ENCODE measurements at regions not wholly inside any gene's neighbourhood (a gene's known extent, or its start where the extent isn't known, plus 50 kb on each side); places are given as distances from the start of the nearest gene placed in this dataset.
A peak's percentile ranks its signal among the peaks of the same experiment; 100 is the strongest.

- Histone ChIP-seq H3K9me3 (ENCODE audit: control insufficient read depth, insufficient read depth, low read length) (no peaks in the 10 kb centered on the region), H3K36me3 (ENCODE audit: control insufficient read depth, insufficient read depth, low read length) (no peaks in the 10 kb centered on the region), H3K4me3 (ENCODE audit: low read length) (no peak overlapping the region), H3K27ac (ENCODE audit: low read length) (no peak overlapping the region), H3K27me3 (ENCODE audit: control insufficient read depth, insufficient read depth, low read length) (no peaks in the 10 kb centered on the region), H3K4me1 (ENCODE audit: control insufficient read depth, insufficient read depth, low read length) (no peaks in the 10 kb centered on the region)
- DNase-seq (ENCODE audit: low read depth, low spot score), result no peak
- WGBS (ENCODE audit: insufficient coverage, insufficient read length), result no CpG with 5 or more reads among the region's 3 CpGs
Measured at GRCh38 chr2:194343167-194343566, 1313.9 kb upstream of the SLC39A10 start.

DNA sequence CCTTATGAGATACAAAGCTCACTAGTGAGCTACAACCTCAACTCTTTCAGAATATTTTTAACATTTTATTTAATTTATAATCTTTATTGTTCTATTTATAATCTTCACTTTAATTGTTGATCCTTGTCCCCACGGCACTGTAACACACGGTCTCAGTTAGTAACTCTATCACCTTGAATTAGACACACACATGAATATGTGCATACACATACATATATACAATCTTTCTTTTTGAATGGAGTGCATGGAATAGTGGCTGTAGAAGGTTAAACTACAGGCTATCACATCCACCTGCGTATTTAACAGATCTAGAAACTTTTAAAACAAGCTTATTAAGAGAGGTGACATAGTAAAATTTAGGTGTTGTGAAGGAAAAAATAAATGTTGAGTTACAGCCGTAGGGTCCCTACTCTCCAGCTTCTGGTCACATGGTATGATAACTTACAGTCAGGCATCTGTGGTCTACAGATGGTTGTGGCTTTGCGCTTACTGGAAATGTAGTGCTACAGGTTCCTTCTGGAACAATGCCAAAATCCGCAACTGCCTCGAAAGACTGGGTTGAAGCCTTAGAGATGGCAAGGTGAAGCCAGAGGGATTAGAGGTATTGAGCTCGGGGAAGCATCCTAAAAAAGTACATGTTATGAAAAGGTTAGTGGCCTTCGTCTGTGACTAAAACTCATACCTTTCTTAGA lies 1324.1 kb upstream of the SLC39A10 start:
- Histone ChIP-seq H3K27me3 (ENCODE audit: control insufficient read depth, insufficient read depth, low read length) (no peaks in the 10 kb centered on the region), H3K36me3 (ENCODE audit: control insufficient read depth, insufficient read depth, low read length) (no peaks in the 10 kb centered on the region), H3K4me1 (ENCODE audit: control insufficient read depth, insufficient read depth, low read length) (no peaks in the 10 kb centered on the region), H3K27ac (ENCODE audit: low read length) (no peak overlapping the region), H3K4me3 (ENCODE audit: low read length) (no peak overlapping the region), H3K9me3 (ENCODE audit: control insufficient read depth, insufficient read depth, low read length) (no peaks in the 10 kb centered on the region)
- no peak for DNase-seq (ENCODE audit: low read depth, low spot score)
- WGBS (ENCODE audit: insufficient coverage, insufficient read length), result 100% methylated on average over 1 of the region's 9 CpGs

- no peak for DNase-seq (ENCODE audit: low read depth, low spot score)
- Histone ChIP-seq H3K4me3 (ENCODE audit: low read length) (no peak overlapping the region), H3K27ac (ENCODE audit: low read length) (no peak overlapping the region), H3K27me3 (ENCODE audit: control insufficient read depth, insufficient read depth, low read length) (no peaks in the 10 kb centered on the region), H3K4me1 (ENCODE audit: control insufficient read depth, insufficient read depth, low read length) (no peaks in the 10 kb centered on the region), H3K9me3 (ENCODE audit: control insufficient read depth, insufficient read depth, low read length) (no peaks in the 10 kb centered on the region), H3K36me3 (ENCODE audit: control insufficient read depth, insufficient read depth, low read length) (no peaks in the 10 kb centered on the region)
- WGBS (ENCODE audit: insufficient coverage, insufficient read length), result no CpG with 5 or more reads among the region's 7 CpGs
Measured at GRCh38 chr2:194328456-194328855, 1328.6 kb upstream of the SLC39A10 start.

- no peak for DNase-seq (ENCODE audit: low read depth, low spot score)
- Histone ChIP-seq H3K27me3 (ENCODE audit: control insufficient read depth, insufficient read depth, low read length) (no peaks in the 10 kb centered on the region), H3K4me3 (ENCODE audit: low read length) (no peak overlapping the region), H3K4me1 (ENCODE audit: control insufficient read depth, insufficient read depth, low read length) (no peaks in the 10 kb centered on the region), H3K9me3 (ENCODE audit: control insufficient read depth, insufficient read depth, low read length) (no peaks in the 10 kb centered on the region), H3K27ac (ENCODE audit: low read length) (no peak overlapping the region), H3K36me3 (ENCODE audit: control insufficient read depth, insufficient read depth, low read length) (no peaks in the 10 kb centered on the region)
- no CpG with 5 or more reads among the region's 25 CpGs for WGBS (ENCODE audit: insufficient coverage, insufficient read length)
Measured at GRCh38 chr2:194327196-194327888, 1329.7 kb upstream of the SLC39A10 start.

DNA sequence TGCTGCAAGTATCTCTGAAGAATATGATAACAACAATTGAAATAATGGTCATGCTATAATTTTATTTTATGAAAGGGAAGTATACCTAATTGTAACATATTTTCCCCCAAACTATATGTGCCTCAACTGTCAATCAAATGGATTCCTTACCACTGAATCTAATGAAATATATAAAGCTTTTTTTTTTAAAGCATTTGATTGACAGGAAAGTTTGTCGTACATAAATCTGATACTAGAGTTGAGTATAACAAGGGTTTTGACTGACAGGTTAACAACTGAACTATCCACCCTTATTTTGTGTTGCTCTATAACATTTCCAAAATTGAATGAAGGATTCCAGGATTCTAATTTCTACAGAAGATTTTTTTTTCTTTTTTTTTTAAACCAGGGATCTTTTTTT lies 1333.3 kb upstream of the SLC39A10 start:
- H3K9me3 ChIP-seq (ENCODE audit: control insufficient read depth, insufficient read depth, low read length), result no peaks in the 10 kb centered on the region
- no peak overlapping the region for H3K27ac ChIP-seq (ENCODE audit: low read length)
- no peak for DNase-seq (ENCODE audit: low read depth, low spot score)
- no peaks in the 10 kb centered on the region for H3K27me3 ChIP-seq (ENCODE audit: control insufficient read depth, insufficient read depth, low read length)
- no CpG with 5 or more reads among the region's 1 CpG for WGBS (ENCODE audit: insufficient coverage, insufficient read length)
- no peaks in the 10 kb centered on the region for H3K36me3 ChIP-seq (ENCODE audit: control insufficient read depth, insufficient read depth, low read length)
- H3K4me3 ChIP-seq (ENCODE audit: low read length), result no peak overlapping the region
- no peaks in the 10 kb centered on the region; the same call in 1 of the 2 replicates for H3K4me1 ChIP-seq (ENCODE audit: control insufficient read depth, insufficient read depth, low read length)

DNA sequence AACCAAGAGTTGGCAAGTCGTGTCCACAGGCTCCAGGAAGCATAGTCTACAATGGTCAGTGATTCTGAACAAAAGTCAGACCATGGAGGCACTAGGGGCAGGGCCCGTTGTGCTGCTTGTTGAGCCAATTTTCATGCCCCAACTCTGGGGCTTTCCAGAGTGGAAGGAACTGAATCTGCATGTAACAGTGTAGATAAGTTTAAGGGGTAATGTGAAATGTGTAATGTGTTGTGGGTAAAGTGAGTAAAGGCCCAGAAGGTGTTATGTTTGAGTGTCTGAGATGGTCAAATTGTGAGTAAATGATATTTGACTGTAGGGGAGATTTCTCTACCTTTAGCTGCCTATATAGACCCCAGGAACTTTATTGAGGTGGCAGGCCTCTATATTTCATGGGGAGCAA lies 1336.5 kb upstream of the SLC39A10 start:
- no CpG with 5 or more reads among the region's 2 CpGs for WGBS (ENCODE audit: insufficient coverage, insufficient read length)

GRCh38 chr2:194319222-194319992 lies 1337.6 kb upstream of the SLC39A10 start:
- H3K27ac ChIP-seq (ENCODE audit: low read length), result no peak overlapping the region

More for the DNA sequence above, 1336.5 kb upstream of the SLC39A10 start:
- no peaks in the 10 kb centered on the region for H3K27me3 ChIP-seq (ENCODE audit: control insufficient read depth, insufficient read depth, low read length)
- no peak overlapping the region for H3K4me3 ChIP-seq (ENCODE audit: low read length)
- no peak for DNase-seq (ENCODE audit: low read depth, low spot score)
- H3K4me1 ChIP-seq (ENCODE audit: control insufficient read depth, insufficient read depth, low read length), result no peaks in the 10 kb centered on the region; the same call in 1 of the 2 replicates
- no peaks in the 10 kb centered on the region for H3K9me3 ChIP-seq (ENCODE audit: control insufficient read depth, insufficient read depth, low read length)
- H3K36me3 ChIP-seq (ENCODE audit: control insufficient read depth, insufficient read depth, low read length), result no peaks in the 10 kb centered on the region
- no peak overlapping the region for H3K27ac ChIP-seq (ENCODE audit: low read length)

GRCh38 chr2:194314042-194314441 lies 1343.0 kb upstream of the SLC39A10 start:
- no peak overlapping the region for H3K27ac ChIP-seq (ENCODE audit: low read length)
- H3K4me1 ChIP-seq (ENCODE audit: control insufficient read depth, insufficient read depth, low read length), result no peaks in the 10 kb centered on the region
- no peaks in the 10 kb centered on the region for H3K27me3 ChIP-seq (ENCODE audit: control insufficient read depth, insufficient read depth, low read length)
- H3K4me3 ChIP-seq (ENCODE audit: low read length), result no peak overlapping the region
- H3K36me3 ChIP-seq (ENCODE audit: control insufficient read depth, insufficient read depth, low read length), result no peaks in the 10 kb centered on the region
- no CpG with 5 or more reads among the region's 3 CpGs for WGBS (ENCODE audit: insufficient coverage, insufficient read length)
- DNase-seq (ENCODE audit: low read depth, low spot score), result no peak
- no peaks in the 10 kb centered on the region for H3K9me3 ChIP-seq (ENCODE audit: control insufficient read depth, insufficient read depth, low read length)

More at GRCh38 chr2:194319222-194319992, 1337.6 kb upstream of the SLC39A10 start:
- Histone ChIP-seq H3K36me3 (ENCODE audit: control insufficient read depth, insufficient read depth, low read length) (no peaks in the 10 kb centered on the region), H3K4me3 (ENCODE audit: low read length) (no peak overlapping the region), H3K9me3 (ENCODE audit: control insufficient read depth, insufficient read depth, low read length) (no peaks in the 10 kb centered on the region), H3K4me1 (ENCODE audit: control insufficient read depth, insufficient read depth, low read length) (no peaks in the 10 kb centered on the region; the same call in 1 of the 2 replicates), H3K27me3 (ENCODE audit: control insufficient read depth, insufficient read depth, low read length) (no peaks in the 10 kb centered on the region)
- no CpG with 5 or more reads among the region's 4 CpGs for WGBS (ENCODE audit: insufficient coverage, insufficient read length)
- peak; percentile 16 for DNase-seq (ENCODE audit: low read depth, low spot score)

- Histone ChIP-seq H3K9me3 (ENCODE audit: control insufficient read depth, insufficient read depth, low read length) (no peaks in the 10 kb centered on the region), H3K27ac (ENCODE audit: low read length) (no peak overlapping the region), H3K4me1 (ENCODE audit: control insufficient read depth, insufficient read depth, low read length) (no peaks in the 10 kb centered on the region), H3K36me3 (ENCODE audit: control insufficient read depth, insufficient read depth, low read length) (no peaks in the 10 kb centered on the region), H3K4me3 (ENCODE audit: low read length) (no peak overlapping the region), H3K27me3 (ENCODE audit: control insufficient read depth, insufficient read depth, low read length) (no peaks in the 10 kb centered on the region)
- DNase-seq (ENCODE audit: low read depth, low spot score), result no peak
Measured at GRCh38 chr2:194304191-194304590, 1352.8 kb upstream of the SLC39A10 start.

DNA sequence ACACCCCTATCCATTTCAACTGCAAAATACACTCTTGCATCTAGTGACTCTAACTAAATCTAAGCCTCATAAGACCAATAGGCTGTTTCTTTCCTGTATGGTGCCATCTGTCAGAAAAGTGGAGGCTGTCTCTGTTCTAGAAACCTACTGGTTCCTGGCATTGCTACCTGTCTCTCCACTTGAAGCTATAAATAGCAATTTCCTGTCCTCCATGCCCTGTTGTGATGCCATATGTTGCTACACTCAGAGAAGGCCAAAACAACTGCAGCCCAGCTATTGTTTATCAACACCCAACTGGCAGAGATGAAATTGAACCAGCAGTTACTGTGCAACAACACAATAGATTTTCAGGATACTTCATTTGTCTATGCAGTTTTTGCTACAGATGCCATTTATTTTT lies 1355.1 kb upstream of the SLC39A10 start:
- no peaks in the 10 kb centered on the region for H3K4me1 ChIP-seq (ENCODE audit: control insufficient read depth, insufficient read depth, low read length)
- H3K9me3 ChIP-seq (ENCODE audit: control insufficient read depth, insufficient read depth, low read length), result no peaks in the 10 kb centered on the region
- no peaks in the 10 kb centered on the region for H3K27me3 ChIP-seq (ENCODE audit: control insufficient read depth, insufficient read depth, low read length)
- H3K27ac ChIP-seq (ENCODE audit: low read length), result no peak overlapping the region
- H3K4me3 ChIP-seq (ENCODE audit: low read length), result no peak overlapping the region
- no peaks in the 10 kb centered on the region for H3K36me3 ChIP-seq (ENCODE audit: control insufficient read depth, insufficient read depth, low read length)
- DNase-seq (ENCODE audit: low read depth, low spot score), result no peak

All from iPS DF 6.9 (cell line).